GM12878 (cell line): ENCODE measurements at regions not wholly inside any gene's neighbourhood (a gene's known extent, or its start where the extent isn't known, plus 50 kb on each side); places are given as distances from the start of the nearest gene placed in this dataset.

Experiments used
- ATAC-seq: fragments of 200-7000 bp; cut with Tn5 transposase; 3 replicates; pipeline ENCODE4 v1.9.1; 2020; ENCODE audit warnings: mild to moderate bottlenecking, moderate library complexity
- BruUV-seq: library from RNA; stranded (reverse); fragments of 400-500 nt; replicated peaks from 2 replicates; lab custom pipeline; 2021; lab: Mats Ljungman, UMichigan
- CTCF ChIA-PET: fragments of 300-600 bp; sonication (Branson Sonifier 250); formaldehyde crosslinking; extraction: SDS; loops from one replicate; lab custom pipeline; 2021; ENCODE audit warnings: inconsistent platforms; lab: Yijun Ruan, JAX
- POLR2A ChIA-PET: fragments of 350-600 bp; formaldehyde crosslinking; extraction: SDS; loops from one replicate; lab custom pipeline; 2021; ENCODE audit warnings: inconsistent platforms; lab: Charles Lee
- RAD21 ChIA-PET: fragments of 300-600 bp; sonication (Branson Sonifier 250); formaldehyde crosslinking; loops from one replicate; lab custom pipeline; 2023; ENCODE audit warnings: antibody characterized with exemption; ENCODE audit not compliant: unreplicated experiment; lab: Charles Lee
- SMC1A ChIA-PET: fragments of 300-600 bp; sonication (Branson Sonifier 250); formaldehyde crosslinking; loops from one replicate; lab custom pipeline; 2023; ENCODE audit not compliant: unreplicated experiment, uncharacterized antibody; lab: Charles Lee
- DNase-seq: peaks from one replicate; pipeline ENCODE4 v3.0.0-alpha.2; 2011; ENCODE audit warnings: low read depth, low spot score
- FAIRE-seq: peaks from 3 replicates; lab custom pipeline; 2011; peaks lifted over from hg19 to GRCh38; lab: Jason Lieb, UNC
- H2AFZ ChIP-seq: 2 replicates; pipeline ENCODE4 v1.6.0; 2011; ENCODE audit warnings: low read depth, low read length, control low read depth; ENCODE audit not compliant: control insufficient read depth
- H3K27ac ChIP-seq: 2 replicates; pipeline ENCODE4 v1.5.1; 2011; ENCODE audit warnings: control low read depth; ENCODE audit not compliant: control insufficient read depth, insufficient read depth
- H3K27me3 ChIP-seq, 2 experiments: replicated peaks in 1 of 2; 2 replicates each; pipeline versions ENCODE4 v1.6.0 to v1.6.1; 2011; ENCODE audit warnings: low read length in 1 of 2; ENCODE audit not compliant: control insufficient read depth in 2 of 2, insufficient read depth in 2 of 2
- H3K36me3 ChIP-seq, 2 experiments: 2 replicates each; pipeline ENCODE4 v1.5.1; 2011; ENCODE audit warnings: low read length in 1 of 2; ENCODE audit not compliant: control insufficient read depth in 2 of 2, insufficient read depth in 2 of 2
- H3K4me1 ChIP-seq: 2 replicates; pipeline ENCODE4 v1.6.1; 2011; ENCODE audit warnings: mild to moderate bottlenecking, low read length, moderate library complexity, mixed read lengths; ENCODE audit not compliant: control insufficient read depth, insufficient read depth
- H3K4me2 ChIP-seq: 2 replicates; pipeline ENCODE4 v1.6.0; 2011; ENCODE audit warnings: control low read depth; ENCODE audit not compliant: control insufficient read depth, insufficient read depth
- H3K4me3 ChIP-seq: fragments of 200-600 bp; sonication (generic); 2 replicates; pipeline ENCODE4 v1.5.1; 2016
- H3K79me2 ChIP-seq: 2 replicates; pipeline ENCODE4 v1.6.0; 2011; ENCODE audit warnings: low read length; ENCODE audit not compliant: control insufficient read depth, insufficient read depth
- H3K9ac ChIP-seq: 2 replicates; pipeline ENCODE4 v1.8.0; 2011; ENCODE audit warnings: low read length, control low read depth, mixed read lengths; ENCODE audit not compliant: control insufficient read depth, insufficient read depth
- H3K9me3 ChIP-seq: replicated peaks from 3 replicates; pipeline ENCODE4 v1.5.1; 2011; ENCODE audit warnings: mild to moderate bottlenecking, low read length; ENCODE audit not compliant: control insufficient read depth, insufficient read depth
- H4K20me1 ChIP-seq: 2 replicates; pipeline ENCODE4 v1.6.0; 2011; ENCODE audit not compliant: control insufficient read depth, insufficient read depth
- BCLAF1 ChIP-seq: fragments of 450-650 bp; IDR thresholded peaks from 2 replicates; pipeline ENCODE4 v1.6.1; 2017; ENCODE audit warnings: antibody characterized with exemption, mild to moderate bottlenecking, moderate library complexity
- CBX3 ChIP-seq: fragments of 200-600 bp; sonication (generic); IDR thresholded peaks from 2 replicates; pipeline ENCODE4 v1.6.1; 2016; ENCODE audit warnings: low read depth, borderline replicate concordance
- ELK1 ChIP-seq: IDR thresholded peaks from 2 replicates; pipeline ENCODE4 v1.6.1; 2012; ENCODE audit warnings: low read depth, low read length, improper control_type of control experiment
- EZH2 ChIP-seq: IDR thresholded peaks from 2 replicates; pipeline ENCODE4 v1.6.1; 2012; ENCODE audit warnings: low read depth, mild to moderate bottlenecking, control low read depth, inconsistent platforms, low read length, borderline replicate concordance; ENCODE audit not compliant: control insufficient read depth
- KAT2A ChIP-seq: conservative IDR thresholded peaks from 2 replicates; pipeline ENCODE4 v1.6.1; 2011; ENCODE audit warnings: low read depth, low read length; ENCODE audit not compliant: control insufficient read depth
- KLF5 ChIP-seq: fragments of 450-650 bp; IDR thresholded peaks from 2 replicates; pipeline ENCODE4 v1.6.1; 2014; ENCODE audit warnings: mild to moderate bottlenecking; ENCODE audit not compliant: partially characterized antibody
- MYC ChIP-seq: IDR thresholded peaks from 2 replicates; pipeline ENCODE4 v1.6.1; 2011; ENCODE audit warnings: mild to moderate bottlenecking, low read length, moderate library complexity, inconsistent platforms; ENCODE audit not compliant: insufficient read depth, insufficient replicate concordance, insufficient read length, severe bottlenecking
- NR2C1 ChIP-seq: fragments of 450-650 bp; IDR thresholded peaks from 2 replicates; pipeline ENCODE4 v1.6.1; 2017; ENCODE audit warnings: antibody characterized with exemption, mild to moderate bottlenecking, moderate library complexity
- PKNOX1 ChIP-seq: fragments of 450-650 bp; IDR thresholded peaks from 2 replicates; pipeline ENCODE4 v1.6.1; 2016; ENCODE audit warnings: mild to moderate bottlenecking
- SMAD5 ChIP-seq: IDR thresholded peaks from 2 replicates; pipeline ENCODE4 v1.6.1; 2016; ENCODE audit warnings: antibody characterized with exemption, low read depth
- STAT1 ChIP-seq: fragments of 450-650 bp; conservative IDR thresholded peaks from 2 replicates; pipeline ENCODE4 v1.6.1; 2014; ENCODE audit warnings: antibody characterized with exemption, mild to moderate bottlenecking
- STAT3 ChIP-seq: IDR thresholded peaks from 2 replicates; pipeline ENCODE4 v1.6.1; 2011; ENCODE audit warnings: low read depth, low read length, improper control_type of control experiment
- SUZ12 ChIP-seq: fragments of 200-600 bp; sonication (generic); IDR thresholded peaks from one replicate; pipeline ENCODE4 v1.6.1; 2018; ENCODE audit warnings: antibody characterized with exemption, mild to moderate bottlenecking; ENCODE audit not compliant: unreplicated experiment
- WGBS: methylation state at CpG from one replicate; pipeline ENCODE4 v1.1.6; 2016; ENCODE audit warnings: low lambda C conversion rate; ENCODE audit not compliant: insufficient replicate concordance, insufficient coverage; ENCODE audit errors: missing lambda C conversion rate; 5-methylcytosine and 5-hydroxymethylcytosine counted together
- in situ Hi-C: fragments of 300-500 bp; cut with MboI; formaldehyde crosslinking; loops from 9 replicates; pipeline ENCODE4 v1.14.3; 2018; ENCODE audit warnings: mixed read lengths
- intact Hi-C: fragments of 100-400 bp; cut with micrococcal nuclease; formaldehyde crosslinking; loops from one replicate; pipeline ENCODE4 v1.14.2; 2022; ENCODE audit not compliant: unreplicated experiment
- TF ChIP-seq, protein P1 (sequence below): IDR thresholded peaks from 2 replicates; pipeline ENCODE4 v1.6.1; 2011; ENCODE audit warnings: borderline replicate concordance, low read depth, mild to moderate bottlenecking, moderate library complexity, mixed read lengths, low read length; ENCODE audit not compliant: insufficient read depth; ENCODE audit errors: extremely low read length

GRCh38 chr5:143636931-143637528 is 174.9 kb upstream of the HMHB1 start (continued):
- no peak for TF ChIP-seq PKNOX1
- no peak for TF ChIP-seq EZH2
- no peak for TF ChIP-seq STAT3
- TF ChIP-seq MYC: no peak

DNA sequence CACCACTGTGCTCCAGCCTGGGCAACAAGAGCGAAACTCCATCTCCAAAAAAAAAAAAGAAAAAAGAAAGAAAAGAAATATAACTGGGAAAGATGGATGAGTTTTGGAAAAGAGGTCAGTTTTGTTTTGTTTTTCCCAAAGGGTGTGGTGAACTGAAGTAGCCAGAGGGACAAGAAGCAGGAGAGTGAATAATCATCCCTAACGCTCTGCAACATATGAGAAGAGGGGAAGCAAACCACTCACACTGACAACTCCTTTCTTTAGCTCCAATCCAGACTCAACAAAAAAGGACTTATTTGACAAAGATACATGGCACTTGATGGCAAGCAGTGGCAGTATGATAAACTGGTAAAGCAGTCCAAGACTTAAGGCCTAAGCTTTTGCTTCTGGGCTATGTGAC is 176.1 kb upstream of the HMHB1 start:
- POLR2A ChIA-PET: interaction anchor here (0.5 to 0.6 kb wide), 2 partner anchors 32 to 60 kb away, joined by 3 to 7 read pairs; no protein-coding TSS in a partner anchor
- no peak for DNase-seq
- ATAC-seq: no peak
- H3K4me2 ChIP-seq: no peak overlapping the region
- no peaks in the 10 kb centered on the region for H3K36me3 ChIP-seq
- no peak overlapping the region for H2AFZ ChIP-seq
- in situ Hi-C loops (no loop called here), intact Hi-C loops (no loop called here)
- no peaks in the 10 kb centered on the region for H3K9me3 ChIP-seq
- SMC1A ChIA-PET: interaction anchor here (0.7 to 1.6 kb wide), 6 partner anchors 9 to 212 kb away, joined by 3 to 5 read pairs (median 4); no protein-coding TSS in a partner anchor
- WGBS: 100% methylated on average over 1 of the region's 2 CpGs
- no peaks in the 10 kb centered on the region for H3K27me3 ChIP-seq
- no peaks in the 10 kb centered on the region for H3K79me2 ChIP-seq
- no peak overlapping the region for H3K9ac ChIP-seq
- peaks cover 8% of the 10 kb centered on the region; the same call in 1 of the 2 replicates for H3K4me1 ChIP-seq
- no peak overlapping the region for H3K27ac ChIP-seq
- no TSS peak for BruUV-seq
- RAD21 ChIA-PET: interaction anchor here (0.9 kb wide), 1 partner anchor 179 kb away, joined by 3 read pairs; no protein-coding TSS in a partner anchor
- no peak overlapping the region for H3K4me3 ChIP-seq
- no peak for FAIRE-seq
- CTCF ChIA-PET: interaction anchor here (1.1 kb wide), 1 partner anchor 189 kb away, joined by 5 read pairs; no protein-coding TSS in a partner anchor
- no peaks in the 10 kb centered on the region for H4K20me1 ChIP-seq
- TF ChIP-seq KAT2A (no peak), CBX3 (no peak), SMAD5 (no peak), STAT1 (no peak), ELK1 (no peak), NR2C1 (no peak), KLF5 (no peak), SUZ12 (no peak), BCLAF1 (no peak)
- TF ChIP-seq, protein P1, sequence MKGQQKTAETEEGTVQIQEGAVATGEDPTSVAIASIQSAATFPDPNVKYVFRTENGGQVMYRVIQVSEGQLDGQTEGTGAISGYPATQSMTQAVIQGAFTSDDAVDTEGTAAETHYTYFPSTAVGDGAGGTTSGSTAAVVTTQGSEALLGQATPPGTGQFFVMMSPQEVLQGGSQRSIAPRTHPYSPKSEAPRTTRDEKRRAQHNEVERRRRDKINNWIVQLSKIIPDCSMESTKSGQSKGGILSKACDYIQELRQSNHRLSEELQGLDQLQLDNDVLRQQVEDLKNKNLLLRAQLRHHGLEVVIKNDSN: no peak
